HepG2 (cell line): ENCODE measurements at regions not wholly inside any gene's neighbourhood (a gene's known extent, or its start where the extent isn't known, plus 50 kb on each side); places are given as distances from the start of the nearest gene placed in this dataset.

Source experiments
- CAMTA2 ChIP-seq: sonication (generic); formaldehyde crosslinking; IDR thresholded peaks from 2 replicates; pipeline ENCODE4 v1.4.0; 2020; ENCODE audit warnings: mild to moderate bottlenecking, missing genetic modification reagents, borderline replicate concordance
- EP300 ChIP-seq, 3 experiments: sonication (generic) in 1 of 3; formaldehyde crosslinking in 1 of 3; IDR thresholded peaks; 2 replicates each; pipeline versions ENCODE4 v1.5.1 to v1.6.1; 2011 to 2020; ENCODE audit warnings: low read depth in 2 of 3, low read length in 2 of 3, borderline replicate concordance in 1 of 3, improper control_type of control experiment in 1 of 3, mild to moderate bottlenecking in 1 of 3, missing genetic modification reagents in 1 of 3, moderate library complexity in 1 of 3
- ETS1 ChIP-seq: sonication (generic); formaldehyde crosslinking; IDR thresholded peaks from 2 replicates; pipeline ENCODE4 v1.4.0; 2020; ENCODE audit warnings: missing genetic modification reagents
- FOXJ3 ChIP-seq: sonication (generic); formaldehyde crosslinking; IDR thresholded peaks from 2 replicates; pipeline ENCODE4 v1.4.0; 2020; ENCODE audit warnings: missing genetic modification reagents, mild to moderate bottlenecking, borderline replicate concordance
- HMG20B ChIP-seq: conservative IDR thresholded peaks from 2 replicates; pipeline ENCODE4 v1.6.1; 2016; ENCODE audit warnings: missing genetic modification reagents, missing compliant biosample characterization
- NR0B2 ChIP-seq: sonication (generic); formaldehyde crosslinking; IDR thresholded peaks from 2 replicates; pipeline ENCODE4 v1.4.0; 2020; ENCODE audit warnings: mild to moderate bottlenecking, missing genetic modification reagents
- RAD51 ChIP-seq: fragments of 450-650 bp; IDR thresholded peaks from 2 replicates; pipeline ENCODE4 v1.6.1; 2016; ENCODE audit warnings: borderline replicate concordance
- TBL1XR1 ChIP-seq: fragments of 150-350 bp; IDR thresholded peaks from 2 replicates; pipeline ENCODE4 v1.6.1; 2014; ENCODE audit warnings: borderline replicate concordance, low read length; ENCODE audit not compliant: partially characterized antibody
- ZBTB40 ChIP-seq, 2 experiments: fragments of 450-650 bp in 1 of 2; sonication (generic) in 1 of 2; formaldehyde crosslinking in 1 of 2; IDR thresholded peaks; 2 replicates each; pipeline versions ENCODE4 v1.6.1 to v1.8.0; 2016 to 2022; ENCODE audit warnings: antibody characterized with exemption in 1 of 2, mild to moderate bottlenecking in 1 of 2, missing genetic modification reagents in 1 of 2
- ZNF263 ChIP-seq: sonication (generic); formaldehyde crosslinking; IDR thresholded peaks from 2 replicates; pipeline ENCODE4 v1.4.0; 2020; ENCODE audit warnings: missing genetic modification reagents
- ZNF546 ChIP-seq: sonication (generic); formaldehyde crosslinking; conservative IDR thresholded peaks from 2 replicates; pipeline ENCODE4 v1.8.1; 2023; ENCODE audit warnings: mild to moderate bottlenecking, missing genetic modification reagents
- ZXDC ChIP-seq: sonication (generic); formaldehyde crosslinking; IDR thresholded peaks from 2 replicates; pipeline ENCODE4 v1.5.0; 2020; ENCODE audit warnings: mild to moderate bottlenecking, missing genetic modification reagents

GRCh38 chr5:5933651-5934050 is 444.7 kb downstream of the MED10 start:
- TF ChIP-seq NR0B2 (CRISPR knock-in tag) (no peak), RAD51 (no peak), EP300 (IDR thresholded peaks at IDR 0.05; ENCODE audit: low read depth in 2 of 2, low read length in 2 of 2) (no peak), EP300 (CRISPR knock-in tag; IDR thresholded peaks at IDR 0.05; ENCODE audit: borderline replicate concordance) (no peak), FOXJ3 (no peak), ZNF546 (CRISPR knock-in tag) (no peak), ZBTB40 (IDR thresholded peaks at IDR 0.05) (no peak), ZBTB40 (CRISPR knock-in tag; IDR thresholded peaks at IDR 0.05) (no peak), ZNF263 (no peak), ETS1 (no peak), TBL1XR1 (no peak), CAMTA2 (no peak), HMG20B (CRISPR knock-in tag) (no peak), ZXDC (no peak)
